GM19455 (cell line): ENCODE measurements at regions not wholly inside any gene's neighbourhood (a gene's known extent, or its start where the extent isn't known, plus 50 kb on each side); places are given as distances from the start of the nearest gene placed in this dataset.

Experiments used
- ATAC-seq: cut with Tn5 transposase; IDR thresholded peaks from one replicate; pipeline ENCODE4 v1.9.1; 2021; ENCODE audit not compliant: unreplicated experiment

- no peak for ATAC-seq
Observed at GRCh38 chr12:77319166-77319565, 253.8 kb upstream of the E2F7 start.

GRCh38 chr12:77315407-77315806 is 250.0 kb upstream of the E2F7 start:
- no peak for ATAC-seq

- no peak for ATAC-seq
Observed at GRCh38 chr12:77314378-77315052, 249.1 kb upstream of the E2F7 start.

GRCh38 chr12:77308056-77308455 is 242.7 kb upstream of the E2F7 start:
- ATAC-seq, result no peak

- no peak for ATAC-seq
Observed at GRCh38 chr12:77300811-77301210, 235.4 kb upstream of the E2F7 start.

GRCh38 chr12:77299910-77300669 is 234.7 kb upstream of the E2F7 start:
- no peak for ATAC-seq

- ATAC-seq, result no peak
Observed at GRCh38 chr12:77299001-77299400, 233.6 kb upstream of the E2F7 start.

GRCh38 chr12:77294016-77294415 is 228.6 kb upstream of the E2F7 start:
- ATAC-seq, result no peak

GRCh38 chr12:77274926-77275325 is 209.6 kb upstream of the E2F7 start:
- ATAC-seq, result no peak

- no peak for ATAC-seq
Observed at GRCh38 chr12:77273898-77274297, 208.5 kb upstream of the E2F7 start.

GRCh38 chr12:77256956-77257355 is 191.6 kb upstream of the E2F7 start:
- ATAC-seq, result no peak

GRCh38 chr12:77253321-77253720 is 188.0 kb upstream of the E2F7 start:
- ATAC-seq, result no peak

GRCh38 chr12:77251799-77252198 is 186.4 kb upstream of the E2F7 start:
- no peak for ATAC-seq

GRCh38 chr12:77249892-77250291 is 184.5 kb upstream of the E2F7 start:
- no peak for ATAC-seq

- no peak for ATAC-seq
Observed at GRCh38 chr12:77248036-77248435, 182.7 kb upstream of the E2F7 start.

- ATAC-seq, result no peak
Observed at GRCh38 chr12:77247542-77247941, 182.2 kb upstream of the E2F7 start.

- ATAC-seq, result no peak
Observed at GRCh38 chr12:77243345-77243744, 178.0 kb upstream of the E2F7 start.

- no peak for ATAC-seq
Observed at GRCh38 chr12:77239617-77240016, 174.2 kb upstream of the E2F7 start.

GRCh38 chr12:77238335-77238734 is 173.0 kb upstream of the E2F7 start:
- ATAC-seq, result no peak

- ATAC-seq, result no peak
Observed at GRCh38 chr12:77237896-77238295, 172.5 kb upstream of the E2F7 start.

GRCh38 chr12:77236066-77236465 is 170.7 kb upstream of the E2F7 start:
- no peak for ATAC-seq

GRCh38 chr12:77232045-77232444 is 166.7 kb upstream of the E2F7 start:
- no peak for ATAC-seq

- no peak for ATAC-seq
Observed at GRCh38 chr12:77231501-77231918, 166.1 kb upstream of the E2F7 start.
